AG09309 (cell line): ENCODE measurements at regions not wholly inside any gene's neighbourhood (a gene's known extent, or its start where the extent isn't known, plus 50 kb on each side); places are given as distances from the start of the nearest gene placed in this dataset.

ENCODE experiments used
- DNase-seq: peaks from one replicate; pipeline ENCODE4 v3.0.0-alpha.2; 2010; ENCODE audit warnings: low read depth
- H3K4me3 ChIP-seq: 2 replicates; pipeline ENCODE4 v1.5.1; 2011; ENCODE audit warnings: mild to moderate bottlenecking, low read depth, low read length, moderate library complexity; ENCODE audit not compliant: control insufficient read depth
- TF ChIP-seq, protein P1 (sequence below): IDR thresholded peaks from 2 replicates; pipeline ENCODE4 v1.5.1; 2011; ENCODE audit warnings: mild to moderate bottlenecking, low read depth, low read length, inconsistent platforms; ENCODE audit not compliant: insufficient read depth, control insufficient read depth; ENCODE audit errors: missing control alignments

DNA sequence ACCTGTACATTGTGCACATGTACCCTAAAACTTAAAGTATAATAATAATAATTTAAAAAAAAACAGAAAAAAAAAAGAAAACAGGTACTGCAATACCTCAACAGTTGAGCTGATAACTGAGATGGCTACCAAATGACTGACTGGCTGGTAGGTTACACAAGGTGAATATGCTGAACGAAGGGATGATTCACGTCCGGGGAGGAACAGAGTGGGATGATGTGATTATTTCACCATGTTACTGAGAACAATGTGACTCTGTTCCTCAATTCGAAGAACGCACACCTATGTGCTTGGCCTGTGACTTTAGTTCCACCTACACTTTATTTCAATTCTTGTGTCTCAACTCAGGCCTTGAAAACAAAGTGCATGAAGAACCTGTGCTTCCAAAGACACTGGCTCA, 111.7 kb downstream of the CXXC4 start:
- DNase-seq, result no peak
- TF ChIP-seq, protein P1, sequence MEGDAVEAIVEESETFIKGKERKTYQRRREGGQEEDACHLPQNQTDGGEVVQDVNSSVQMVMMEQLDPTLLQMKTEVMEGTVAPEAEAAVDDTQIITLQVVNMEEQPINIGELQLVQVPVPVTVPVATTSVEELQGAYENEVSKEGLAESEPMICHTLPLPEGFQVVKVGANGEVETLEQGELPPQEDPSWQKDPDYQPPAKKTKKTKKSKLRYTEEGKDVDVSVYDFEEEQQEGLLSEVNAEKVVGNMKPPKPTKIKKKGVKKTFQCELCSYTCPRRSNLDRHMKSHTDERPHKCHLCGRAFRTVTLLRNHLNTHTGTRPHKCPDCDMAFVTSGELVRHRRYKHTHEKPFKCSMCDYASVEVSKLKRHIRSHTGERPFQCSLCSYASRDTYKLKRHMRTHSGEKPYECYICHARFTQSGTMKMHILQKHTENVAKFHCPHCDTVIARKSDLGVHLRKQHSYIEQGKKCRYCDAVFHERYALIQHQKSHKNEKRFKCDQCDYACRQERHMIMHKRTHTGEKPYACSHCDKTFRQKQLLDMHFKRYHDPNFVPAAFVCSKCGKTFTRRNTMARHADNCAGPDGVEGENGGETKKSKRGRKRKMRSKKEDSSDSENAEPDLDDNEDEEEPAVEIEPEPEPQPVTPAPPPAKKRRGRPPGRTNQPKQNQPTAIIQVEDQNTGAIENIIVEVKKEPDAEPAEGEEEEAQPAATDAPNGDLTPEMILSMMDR, result no peak

DNA sequence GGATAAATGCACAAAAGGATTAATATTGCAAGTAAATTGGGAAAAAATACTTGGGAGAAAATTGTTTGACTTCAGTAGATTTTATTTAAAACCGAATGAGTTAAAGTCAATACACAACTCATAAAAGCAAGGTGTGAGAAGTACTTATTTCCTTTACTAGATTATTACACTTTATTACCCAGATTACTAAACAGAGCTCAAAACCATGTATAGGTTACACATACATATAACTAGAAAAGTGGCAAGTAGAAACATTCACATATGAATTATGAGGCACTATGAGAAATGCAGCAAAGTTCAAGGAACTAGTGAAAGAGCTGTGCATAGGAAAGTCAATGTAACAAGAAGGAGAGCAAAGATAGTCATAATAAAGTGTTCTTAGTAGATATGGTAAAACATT, 113.0 kb downstream of the CXXC4 start:
- no peak for DNase-seq
- H3K4me3 ChIP-seq, result no peak overlapping the region
- TF ChIP-seq, protein P1, result no peak

More for the DNA sequence above, 111.7 kb downstream of the CXXC4 start:
- H3K4me3 ChIP-seq, result no peak overlapping the region

DNA sequence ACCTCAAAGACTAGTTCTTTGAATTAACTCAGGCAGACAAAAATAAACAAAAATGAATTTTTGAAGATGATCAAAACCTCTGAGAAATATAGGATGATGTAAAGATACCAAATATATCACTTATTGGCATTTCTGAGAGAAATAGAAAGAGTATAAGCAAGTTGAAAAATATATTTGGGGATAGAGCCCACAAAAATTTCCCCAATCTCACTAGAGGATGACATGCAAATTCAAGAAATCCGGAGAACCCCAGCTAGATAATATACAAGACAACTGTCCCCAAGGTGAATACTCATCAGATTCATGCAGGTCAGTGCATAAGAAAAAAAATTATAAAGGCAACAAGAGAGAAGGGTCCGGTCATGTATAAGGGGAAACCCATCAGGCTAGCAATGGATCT, 129.1 kb downstream of the CXXC4 start:
- no peak for DNase-seq
- TF ChIP-seq, protein P1, result no peak
- H3K4me3 ChIP-seq, result no peak overlapping the region

DNA sequence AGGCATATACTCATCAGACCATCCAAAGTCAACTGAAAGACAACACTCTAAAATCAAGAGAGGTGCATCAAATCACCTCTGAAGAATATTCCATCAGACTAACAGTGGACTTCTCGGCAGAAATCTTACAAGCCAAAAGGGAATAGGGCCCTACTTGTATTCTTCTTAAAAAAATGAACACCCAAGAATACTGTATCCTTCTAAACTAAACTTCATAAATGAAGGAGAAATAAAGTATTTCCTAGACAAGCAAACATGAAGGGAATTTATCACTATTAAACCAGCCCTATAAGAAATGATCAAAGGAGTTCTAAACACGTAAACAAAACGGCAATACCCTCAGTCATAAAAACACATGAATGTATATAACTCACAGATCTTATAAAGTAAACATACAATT, 141.2 kb downstream of the CXXC4 start:
- DNase-seq, result no peak
- TF ChIP-seq, protein P1, result no peak

DNA sequence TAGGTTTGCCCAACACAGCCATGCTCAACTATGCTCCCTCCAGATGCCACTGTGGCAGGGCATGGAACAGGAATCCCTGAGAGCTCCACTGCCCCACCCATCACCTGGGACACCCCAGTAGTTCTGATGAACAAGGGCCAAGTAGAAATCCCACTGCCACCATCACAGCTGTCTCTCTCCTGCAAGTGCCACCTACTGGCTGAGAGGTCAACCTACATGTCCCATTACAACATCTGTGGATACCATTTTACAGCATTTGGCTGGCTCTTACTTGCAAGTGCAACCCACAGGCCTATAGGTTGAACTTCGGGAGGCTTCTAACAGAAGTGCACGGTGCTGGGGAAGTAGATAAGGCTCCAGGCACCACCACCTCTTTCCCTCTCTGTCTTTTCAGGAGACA, 142.5 kb downstream of the CXXC4 start:
- H3K4me3 ChIP-seq, result no peak overlapping the region
- TF ChIP-seq, protein P1, result no peak
- DNase-seq, result no peak

More for the DNA sequence above, 141.2 kb downstream of the CXXC4 start:
- H3K4me3 ChIP-seq, result no peak overlapping the region

DNA sequence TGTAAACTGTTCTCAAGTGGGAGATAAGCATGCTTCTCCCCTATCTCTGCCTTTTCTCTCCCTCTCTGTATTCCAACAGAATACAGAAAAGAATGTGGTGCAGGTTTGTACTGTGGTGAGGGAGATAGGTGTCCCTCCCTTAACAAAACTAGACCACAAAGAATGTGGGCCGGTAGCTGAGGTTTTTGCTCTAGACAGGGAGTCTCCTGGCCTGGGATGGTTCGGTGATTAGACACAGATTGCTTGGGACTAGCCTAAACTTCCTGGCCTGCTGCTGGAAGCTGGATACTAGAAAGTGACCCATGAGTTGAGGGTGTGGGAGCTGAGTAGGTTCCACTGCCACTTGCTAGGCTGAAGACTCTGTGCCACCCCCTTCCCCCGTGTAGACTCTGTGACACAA, 143.0 kb downstream of the CXXC4 start:
- no peak for DNase-seq
- H3K4me3 ChIP-seq, result no peak overlapping the region
- TF ChIP-seq, protein P1, result no peak
